Psoas muscle (tissue), 7 donors: ENCODE measurements at regions not wholly inside any gene's neighbourhood (a gene's known extent, or its start where the extent isn't known, plus 50 kb on each side); places are given as distances from the start of the nearest gene placed in this dataset.
"Not testable (repeated sequence)": the region's sequence is repeated elsewhere in the genome, so short reads cannot be mapped to it uniquely, and the experiment has no call there.

Source experiments
- ATAC-seq, 4 donors: fragments of 200-7000 bp; cut with Tn5 transposase; one replicate each; pipeline ENCODE4 v1.9.1; 2020; ENCODE audit warnings: moderate library complexity in 3 of 4, mild to moderate bottlenecking in 2 of 4
- DNase-seq, 2 donors: peaks; one replicate each; pipeline ENCODE4 v3.0.0-alpha.2; 2020
- H3K27ac ChIP-seq: fragments of 200-600 bp; one replicate; pipeline ENCODE4 v1.8.0; 2022
- H3K27me3 ChIP-seq, 3 donors: fragments of 200-600 bp in 1 of 3; one replicate each; pipeline versions ENCODE4 v1.6.1 to v1.8.0; 2013 to 2022; ENCODE audit warnings: low read length in 2 of 3, mild to moderate bottlenecking in 2 of 3, moderate library complexity in 1 of 3; ENCODE audit not compliant: insufficient read depth in 3 of 3
- H3K36me3 ChIP-seq, 2 donors: fragments of 200-600 bp in 1 of 2; one replicate each; pipeline versions ENCODE4 v1.6.1 to v1.8.0; 2013 to 2022; ENCODE audit warnings: low read depth in 1 of 2, mild to moderate bottlenecking in 1 of 2, moderate library complexity in 1 of 2; ENCODE audit not compliant: insufficient read depth in 1 of 2
- H3K4me1 ChIP-seq: fragments of 200-600 bp; one replicate; pipeline ENCODE4 v1.8.0; 2022
- H3K4me3 ChIP-seq: fragments of 200-600 bp; one replicate; pipeline ENCODE4 v1.8.0; 2022; ENCODE audit warnings: mild to moderate bottlenecking
- H3K9me3 ChIP-seq: fragments of 200-600 bp; one replicate; pipeline ENCODE4 v1.8.0; 2022
- CTCF ChIP-seq: fragments of 200-600 bp; IDR thresholded peaks from one replicate; pipeline ENCODE4 v1.8.0; 2022; ENCODE audit warnings: antibody characterized with exemption
- WGBS, 3 donors: extraction: QIAGEN DNeasy Blood & Tissue Kit; methylation state at CpG; one replicate each; pipeline versions ENCODE4 v1.1.6 to v1.1.7; 2013; 5-methylcytosine and 5-hydroxymethylcytosine counted together
- intact Hi-C, 2 donors: fragments of 100-400 bp; cut with DNase I; formaldehyde crosslinking; loops; one replicate each; pipeline versions ENCODE4 v1.11.0 to v1.14.2; 2022
- donor health status: healthy with polysubstance abuse.
- donor health status: DM: no; HTN: no; CAD: no; lungs with moderate emphysema.
- donor health status: Bipolar disorder and iron deficiency.
- donor health status: healthy.
- donor health status: DM: yes; HTN: yes; CAD: no.
- donor health status: DM: no; HTN: no; CAD: no.
- donor health status: DM: yes; HTN: yes; CAD: no.

- H3K27me3 ChIP-seq, result no peaks in the 10 kb centered on the region
- intact Hi-C loops, result no loop called here
- ATAC-seq (no peak), DNase-seq (no peak)
- no peak overlapping the region for H3K4me3 ChIP-seq
- no peak overlapping the region for H3K27ac ChIP-seq
- no peaks in the 10 kb centered on the region for H3K9me3 ChIP-seq
- TF ChIP-seq CTCF, result no peak
- H3K4me1 ChIP-seq, result no peaks in the 10 kb centered on the region
- H3K36me3 ChIP-seq, result no peaks in the 10 kb centered on the region
Observed at GRCh38 chr16:59111280-59111679, 377.2 kb upstream of the GOT2 start.

- Histone ChIP-seq H3K27me3 (no peaks in the 10 kb centered on the region), H3K9me3 (no peaks in the 10 kb centered on the region), H3K4me3 (no peak overlapping the region), H3K27ac (no peak overlapping the region), H3K36me3 (no peaks in the 10 kb centered on the region), H3K4me1 (no peaks in the 10 kb centered on the region)
- DNase-seq (no peak), ATAC-seq (no peak)
- WGBS, 3 donors, result 42 to 55% (median 42%) methylated on average over 2 of the region's 2 CpGs
- intact Hi-C loops, result no loop called here
- no peak for TF ChIP-seq CTCF
Observed at GRCh38 chr16:59108374-59108773, 374.3 kb upstream of the GOT2 start.

- H3K36me3 ChIP-seq, H3K27me3 ChIP-seq, H3K9me3 ChIP-seq, H3K4me1 ChIP-seq, DNase-seq, H3K4me3 ChIP-seq, intact Hi-C loops, H3K27ac ChIP-seq, ATAC-seq: not testable (repeated sequence)
- WGBS, 3 donors, result 88% methylated on average over 8 to 9 of the region's 9 CpGs
Observed at GRCh38 chr16:59096682-59097081, 362.6 kb upstream of the GOT2 start.

- no peak for TF ChIP-seq CTCF
- intact Hi-C loops, result no loop called here
- no peaks in the 10 kb centered on the region for H3K9me3 ChIP-seq
- ATAC-seq, result no peak
- H3K4me1 ChIP-seq, result no peaks in the 10 kb centered on the region
- no peak overlapping the region for H3K4me3 ChIP-seq
- no peak overlapping the region for H3K27ac ChIP-seq
- no peaks in the 10 kb centered on the region for H3K36me3 ChIP-seq
- no peak for DNase-seq
- WGBS, 3 donors, result 25 to 36% (median 32%) methylated on average over 1 of the region's 1 CpG
- H3K27me3 ChIP-seq, result no peaks in the 10 kb centered on the region
Observed at GRCh38 chr16:59090541-59090940, 356.4 kb upstream of the GOT2 start.

GRCh38 chr16:59088431-59088830, 354.3 kb upstream of the GOT2 start:
- H3K4me3 ChIP-seq, result no peak overlapping the region
- WGBS, 3 donors, result 89 to 91% (median 91%) methylated on average over 8 of the region's 8 CpGs
- no peaks in the 10 kb centered on the region for H3K36me3 ChIP-seq
- no peaks in the 10 kb centered on the region for H3K4me1 ChIP-seq
- intact Hi-C loops, result no loop called here
- ATAC-seq (no peak), DNase-seq (no peak)
- no peak overlapping the region for H3K27ac ChIP-seq
- TF ChIP-seq CTCF, result no peak
- no peaks in the 10 kb centered on the region for H3K9me3 ChIP-seq
- H3K27me3 ChIP-seq, result no peaks in the 10 kb centered on the region
